Body of pancreas (tissue), 4 donors: ENCODE measurements at regions not wholly inside any gene's neighbourhood (a gene's known extent, or its start where the extent isn't known, plus 50 kb on each side); places are given as distances from the start of the nearest gene placed in this dataset.
"Not testable (repeated sequence)": the region's sequence is repeated elsewhere in the genome, so short reads cannot be mapped to it uniquely, and the experiment has no call there.

Experiments used
- ATAC-seq: fragments of 150-250 bp; one replicate; pipeline ENCODE4 v1.9.1; 2016
- DNase-seq, 4 donors: peaks; one replicate each; pipeline ENCODE4 v3.0.0-alpha.2; 2019
- H3K27ac ChIP-seq, 4 donors: fragments of 200-600 bp; sonication (generic); 1 replicate in 3 of 4; 2 replicates in 1 of 4; pipeline versions ENCODE4 v1.5.1 to v1.6.1; 2016 to 2019; ENCODE audit warnings: mild to moderate bottlenecking in 1 of 4, mixed read lengths in 1 of 4, moderate library complexity in 1 of 4
- H3K27me3 ChIP-seq, 2 donors: fragments of 200-600 bp; sonication (generic); one replicate each; pipeline ENCODE4 v1.6.0; 2016; ENCODE audit warnings: mild to moderate bottlenecking in 1 of 2
- H3K36me3 ChIP-seq, 2 donors: fragments of 200-600 bp; sonication (generic); replicated peaks in 1 of 2; 2 replicates each; pipeline ENCODE4 v1.5.1; 2016; ENCODE audit warnings: low read depth in 2 of 2; ENCODE audit not compliant: insufficient read depth in 1 of 2
- H3K4me1 ChIP-seq: fragments of 200-600 bp; sonication (generic); one replicate; pipeline ENCODE4 v1.6.0; 2016
- H3K4me3 ChIP-seq, 2 donors: fragments of 200-600 bp; sonication (generic); 1 replicate in 1 of 2; 2 replicates in 1 of 2; pipeline ENCODE4 v1.5.1; 2016 to 2019
- H3K9me3 ChIP-seq, 3 donors: fragments of 200-600 bp; sonication (generic); 1 replicate in 2 of 3; 2 replicates in 1 of 3; pipeline ENCODE4 v1.5.1; 2016
- CTCF ChIP-seq, 7 experiments: fragments of 450-650 bp in 4 of 7; fragments of 200-600 bp in 3 of 7; sonication (generic) in 3 of 7; IDR thresholded peaks; one replicate each; pipeline ENCODE4 v1.5.1; 2016 to 2019; ENCODE audit warnings: antibody characterized with exemption in 7 of 7
- POLR2A ChIP-seq, 3 donors: fragments of 450-650 bp; IDR thresholded peaks; one replicate each; pipeline ENCODE4 v1.6.1; 2016; ENCODE audit warnings: antibody characterized with exemption in 3 of 3, mild to moderate bottlenecking in 2 of 3
- WGBS, 2 donors: methylation state at CpG; one replicate each; pipeline ENCODE4 v1.1.5; 2017; 5-methylcytosine and 5-hydroxymethylcytosine counted together
- intact Hi-C: fragments of 100-400 bp; cut with DNase I; formaldehyde crosslinking; loops from one replicate; pipeline ENCODE4 v1.15.1; 2023

GRCh38 chr12:9395220-9395619 is 187.0 kb upstream of the PZP start:
- DNase-seq, ATAC-seq, H3K4me3 ChIP-seq, intact Hi-C loops, H3K27ac ChIP-seq, H3K4me1 ChIP-seq, H3K36me3 ChIP-seq, H3K27me3 ChIP-seq, H3K9me3 ChIP-seq: not testable (repeated sequence)
- WGBS, 2 donors: no CpG with 5 or more reads among the region's 5 CpGs

- DNase-seq (no peak), ATAC-seq (no peak)
- Histone ChIP-seq H3K4me3 (no peak overlapping the region), H3K27ac (no peak overlapping the region), H3K4me1 (peaks cover 5% of the 10 kb centered on the region), H3K9me3 (no peaks in the 10 kb centered on the region), H3K27me3 (no peaks in the 10 kb centered on the region), H3K36me3 (no peaks in the 10 kb centered on the region)
- 91 to 100% methylated on average over 1 of the region's 1 CpG for WGBS, 2 donors
- TF ChIP-seq POLR2A (IDR thresholded peaks at IDR 0.05) (no peak), CTCF (IDR thresholded peaks at IDR 0.05) (no peak)
- intact Hi-C loops: no loop called here
Observed at GRCh38 chr12:9392842-9393241, 184.6 kb upstream of the PZP start.

- no peaks in the 10 kb centered on the region for H3K36me3 ChIP-seq
- H3K4me3 ChIP-seq: no peak overlapping the region
- H3K27ac ChIP-seq: no peak overlapping the region
- 76 to 79% methylated on average over 2 of the region's 2 CpGs for WGBS, 2 donors
- TF ChIP-seq POLR2A (IDR thresholded peaks at IDR 0.05): no peak
- TF ChIP-seq CTCF (IDR thresholded peaks at IDR 0.05): no peak
- H3K27me3 ChIP-seq: no peaks in the 10 kb centered on the region
- H3K4me1 ChIP-seq: peaks cover 9% of the 10 kb centered on the region
- DNase-seq: no peak
- H3K9me3 ChIP-seq: no peaks in the 10 kb centered on the region
- intact Hi-C loops: no loop called here
- ATAC-seq: no peak
Observed at GRCh38 chr12:9391815-9392214, 183.6 kb upstream of the PZP start.

GRCh38 chr12:9390761-9391160 is 182.6 kb upstream of the PZP start:
- peaks cover 9% of the 10 kb centered on the region for H3K4me1 ChIP-seq
- H3K36me3 ChIP-seq: no peaks in the 10 kb centered on the region
- no peaks in the 10 kb centered on the region for H3K27me3 ChIP-seq
- H3K27ac ChIP-seq: no peak overlapping the region
- TF ChIP-seq CTCF (IDR thresholded peaks at IDR 0.05) (no peak), POLR2A (IDR thresholded peaks at IDR 0.05) (no peak)
- WGBS, 2 donors: 63 to 67% methylated on average over 3 of the region's 3 CpGs
- no peak overlapping the region for H3K4me3 ChIP-seq
- no peaks in the 10 kb centered on the region for H3K9me3 ChIP-seq
- intact Hi-C loops: no loop called here
- ATAC-seq: no peak
- DNase-seq: no peak

- Histone ChIP-seq H3K4me1 (peaks cover 9% of the 10 kb centered on the region), H3K36me3 (no peaks in the 10 kb centered on the region), H3K4me3 (no peak overlapping the region), H3K27me3 (no peaks in the 10 kb centered on the region), H3K9me3 (no peaks in the 10 kb centered on the region), H3K27ac (no peak overlapping the region)
- TF ChIP-seq POLR2A (IDR thresholded peaks at IDR 0.05): no peak
- no peak for TF ChIP-seq CTCF (IDR thresholded peaks at IDR 0.05)
- WGBS, 2 donors: 71 to 72% methylated on average over 10 of the region's 10 CpGs
- intact Hi-C loops: no loop called here
- DNase-seq: no peak
- no peak for ATAC-seq
Observed at GRCh38 chr12:9389796-9390195, 181.6 kb upstream of the PZP start.
